Epithelial cell of esophagus (primary cell): ENCODE measurements at regions not wholly inside any gene's neighbourhood (a gene's known extent, or its start where the extent isn't known, plus 50 kb on each side); places are given as distances from the start of the nearest gene placed in this dataset.
A peak's percentile ranks its signal among the peaks of the same experiment; 100 is the strongest.

Experiments used
- DNase-seq: peaks from one replicate; pipeline ENCODE4 v3.0.0; 2010; ENCODE audit warnings: low read depth
- H3K4me3 ChIP-seq: 2 replicates; pipeline ENCODE4 v1.5.1; 2011; ENCODE audit warnings: mild to moderate bottlenecking, low read length, control low read depth
- CTCF ChIP-seq: IDR thresholded peaks from 2 replicates; pipeline ENCODE4 v1.5.1; 2011; ENCODE audit warnings: low read depth, mild to moderate bottlenecking, low read length, control low read depth, inconsistent platforms; ENCODE audit not compliant: insufficient read depth; ENCODE audit errors: missing control alignments

GRCh38 chr5:97840643-97841042 is 657.6 kb upstream of the RIOK2 start:
- TF ChIP-seq CTCF: no peak
- no peak overlapping the region for H3K4me3 ChIP-seq
- DNase-seq: peak; percentile 26

- no peak overlapping the region for H3K4me3 ChIP-seq
- TF ChIP-seq CTCF: no peak
- DNase-seq: no peak
These were observed 659.6 kb upstream of the RIOK2 start for GRCh38 chr5:97842687-97843086.

GRCh38 chr5:97844797-97845196 is 661.8 kb upstream of the RIOK2 start:
- TF ChIP-seq CTCF: no peak
- H3K4me3 ChIP-seq: no peak overlapping the region
- DNase-seq: no peak

GRCh38 chr5:97846643-97847042 is 663.6 kb upstream of the RIOK2 start:
- DNase-seq: peak; percentile 13
- H3K4me3 ChIP-seq: no peak overlapping the region
- no peak for TF ChIP-seq CTCF

GRCh38 chr5:97847920-97848631 is 665.0 kb upstream of the RIOK2 start:
- H3K4me3 ChIP-seq: no peak overlapping the region
- DNase-seq: no peak
- TF ChIP-seq CTCF: no peak

GRCh38 chr5:97851036-97851435 is 668.0 kb upstream of the RIOK2 start:
- TF ChIP-seq CTCF: no peak
- no peak overlapping the region for H3K4me3 ChIP-seq
- peak; percentile 40 for DNase-seq

GRCh38 chr5:97854871-97855762 is 672.1 kb upstream of the RIOK2 start:
- TF ChIP-seq CTCF: no peak
- DNase-seq: no peak
- H3K4me3 ChIP-seq: no peak overlapping the region
